GM12872 (cell line): ENCODE measurements at regions not wholly inside any gene's neighbourhood (a gene's known extent, or its start where the extent isn't known, plus 50 kb on each side); places are given as distances from the start of the nearest gene placed in this dataset.

Source experiments
- CTCF ChIP-seq: IDR thresholded peaks from 3 replicates; pipeline ENCODE4 v1.5.1; 2011; ENCODE audit warnings: low read depth, mild to moderate bottlenecking, low read length, moderate library complexity; ENCODE audit not compliant: insufficient read depth

- TF ChIP-seq CTCF, result no peak
Observed at GRCh38 chr7:42677751-42678699, 233.8 kb downstream of the C7orf25 start.

GRCh38 chr7:42674541-42674940, 237.3 kb downstream of the C7orf25 start:
- TF ChIP-seq CTCF, result no peak

DNA sequence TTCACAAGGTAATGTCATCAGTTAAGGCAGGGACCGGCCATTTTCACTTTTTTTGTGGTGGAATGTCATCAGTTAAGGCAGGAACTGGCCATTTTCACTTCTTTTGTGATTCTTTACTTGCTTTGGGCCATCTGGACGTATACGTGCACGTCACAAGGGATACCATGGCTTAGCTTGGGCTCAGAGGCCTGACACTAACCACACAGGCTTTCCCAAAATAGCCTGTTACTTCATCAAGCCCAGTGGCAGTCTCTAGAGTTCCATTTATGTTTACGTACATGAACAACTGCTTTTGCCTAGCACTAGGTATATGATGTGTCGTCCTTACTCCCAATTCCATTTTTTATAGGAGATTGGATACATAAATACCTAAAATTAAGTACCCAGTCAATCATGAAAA, 237.9 kb downstream of the C7orf25 start:
- no peak for TF ChIP-seq CTCF

- TF ChIP-seq CTCF, result no peak
Observed at GRCh38 chr7:42672339-42672999, 239.4 kb downstream of the C7orf25 start.

- TF ChIP-seq CTCF, result no peak
Observed at GRCh38 chr7:42671627-42672026, 240.2 kb downstream of the C7orf25 start.

GRCh38 chr7:42666994-42667393, 244.9 kb downstream of the C7orf25 start:
- no peak for TF ChIP-seq CTCF

- TF ChIP-seq CTCF, result no peak
Observed at GRCh38 chr7:42662862-42663261, 249.0 kb downstream of the C7orf25 start.
